GM21367 (cell line): ENCODE measurements at regions not wholly inside any gene's neighbourhood (a gene's known extent, or its start where the extent isn't known, plus 50 kb on each side); places are given as distances from the start of the nearest gene placed in this dataset.

ENCODE experiments used
- ATAC-seq: cut with Tn5 transposase; IDR thresholded peaks from one replicate; pipeline ENCODE4 v1.9.1; 2021; ENCODE audit not compliant: unreplicated experiment

- ATAC-seq, result no peak
Observed at GRCh38 chr1:80878343-80878742, 922.4 kb upstream of the ADGRL2 start.

- no peak for ATAC-seq
Observed at GRCh38 chr1:80876035-80876434, 924.7 kb upstream of the ADGRL2 start.

GRCh38 chr1:80869299-80869698 is 931.4 kb upstream of the ADGRL2 start:
- ATAC-seq, result no peak

GRCh38 chr1:80847904-80848303 is 952.8 kb upstream of the ADGRL2 start:
- no peak for ATAC-seq

GRCh38 chr1:80846966-80847365 is 953.8 kb upstream of the ADGRL2 start:
- ATAC-seq, result no peak

GRCh38 chr1:80842796-80843195 is 957.9 kb upstream of the ADGRL2 start:
- no peak for ATAC-seq

- no peak for ATAC-seq
Observed at GRCh38 chr1:80841261-80841660, 959.5 kb upstream of the ADGRL2 start.

GRCh38 chr1:80837066-80837465 is 963.7 kb upstream of the ADGRL2 start:
- no peak for ATAC-seq

- no peak for ATAC-seq
Observed at GRCh38 chr1:80836505-80836904, 964.2 kb upstream of the ADGRL2 start.

GRCh38 chr1:80827666-80828065 is 973.1 kb upstream of the ADGRL2 start:
- no peak for ATAC-seq

GRCh38 chr1:80825067-80825466 is 975.7 kb upstream of the ADGRL2 start:
- ATAC-seq, result no peak

- ATAC-seq, result no peak
Observed at GRCh38 chr1:80818211-80818610, 982.5 kb upstream of the ADGRL2 start.

GRCh38 chr1:80807981-80808380 is 992.8 kb upstream of the ADGRL2 start:
- ATAC-seq, result no peak

- no peak for ATAC-seq
Observed at GRCh38 chr1:80806431-80806830, 994.3 kb upstream of the ADGRL2 start.

- no peak for ATAC-seq
Observed at GRCh38 chr1:80801695-80802094, 999.0 kb upstream of the ADGRL2 start.

- ATAC-seq, result no peak
Observed at GRCh38 chr1:80799457-80799856, 1001.3 kb upstream of the ADGRL2 start.

- no peak for ATAC-seq
Observed at GRCh38 chr1:80779275-80779674, 1021.5 kb upstream of the ADGRL2 start.

- ATAC-seq, result no peak
Observed at GRCh38 chr1:80778094-80778840, 1022.5 kb upstream of the ADGRL2 start.

- ATAC-seq, result no peak
Observed at GRCh38 chr1:80776266-80776665, 1024.5 kb upstream of the ADGRL2 start.

- no peak for ATAC-seq
Observed at GRCh38 chr1:80769208-80769750, 1031.5 kb upstream of the ADGRL2 start.

- no peak for ATAC-seq
Observed at GRCh38 chr1:80767711-80768110, 1033.0 kb upstream of the ADGRL2 start.

GRCh38 chr1:80759354-80759753 is 1041.4 kb upstream of the ADGRL2 start:
- no peak for ATAC-seq

GRCh38 chr1:80755944-80756343 is 1044.8 kb upstream of the ADGRL2 start:
- ATAC-seq, result no peak
